C4-2B (cell line): ENCODE measurements at regions not wholly inside any gene's neighbourhood (a gene's known extent, or its start where the extent isn't known, plus 50 kb on each side); places are given as distances from the start of the nearest gene placed in this dataset.

Source experiments
- H3K27ac ChIP-seq: fragments of 450-650 bp; 2 replicates; pipeline ENCODE4 v1.5.1; 2017
- ZFX ChIP-seq: fragments of 450-650 bp; IDR thresholded peaks from 2 replicates; pipeline ENCODE4 v1.6.1; 2017
- TF ChIP-seq, protein P1 (sequence below): fragments of 450-650 bp; conservative IDR thresholded peaks from 2 replicates; pipeline ENCODE4 v1.5.1; 2017; ENCODE audit warnings: mild to moderate bottlenecking

DNA sequence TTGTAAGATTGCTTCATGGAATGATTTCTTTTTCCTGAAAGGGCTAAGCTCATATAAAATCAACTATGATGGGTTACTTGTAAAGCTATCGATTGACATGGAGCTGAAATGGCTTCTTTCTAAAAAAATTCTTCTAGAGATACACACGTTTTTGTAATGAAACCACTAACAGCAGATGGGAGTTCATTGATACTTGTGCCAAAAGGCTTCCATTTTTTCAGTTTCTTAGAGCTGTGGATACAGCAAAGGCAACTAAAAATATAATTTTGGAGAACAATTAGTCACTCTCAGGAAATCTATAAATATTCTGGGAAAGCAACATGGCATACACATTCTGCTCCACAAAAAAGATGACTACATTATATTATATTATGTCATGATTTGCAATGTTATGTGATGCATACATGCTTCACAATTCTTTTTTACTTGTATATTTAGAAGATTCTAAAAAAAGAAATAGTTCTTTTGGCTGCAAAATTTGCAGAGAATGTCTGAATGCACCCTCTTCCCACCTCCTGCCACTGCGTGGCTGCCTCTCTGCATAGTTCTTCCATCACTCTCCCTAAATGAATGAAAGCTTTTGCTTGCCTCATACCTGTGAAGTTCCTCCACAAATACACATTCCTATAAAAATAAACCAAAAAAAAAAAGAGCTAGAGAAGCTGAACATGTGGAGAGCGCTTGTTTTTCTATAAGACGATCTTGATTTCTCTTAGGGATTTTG is 802.5 kb downstream of the EFNB2 start:
- TF ChIP-seq, protein P1, sequence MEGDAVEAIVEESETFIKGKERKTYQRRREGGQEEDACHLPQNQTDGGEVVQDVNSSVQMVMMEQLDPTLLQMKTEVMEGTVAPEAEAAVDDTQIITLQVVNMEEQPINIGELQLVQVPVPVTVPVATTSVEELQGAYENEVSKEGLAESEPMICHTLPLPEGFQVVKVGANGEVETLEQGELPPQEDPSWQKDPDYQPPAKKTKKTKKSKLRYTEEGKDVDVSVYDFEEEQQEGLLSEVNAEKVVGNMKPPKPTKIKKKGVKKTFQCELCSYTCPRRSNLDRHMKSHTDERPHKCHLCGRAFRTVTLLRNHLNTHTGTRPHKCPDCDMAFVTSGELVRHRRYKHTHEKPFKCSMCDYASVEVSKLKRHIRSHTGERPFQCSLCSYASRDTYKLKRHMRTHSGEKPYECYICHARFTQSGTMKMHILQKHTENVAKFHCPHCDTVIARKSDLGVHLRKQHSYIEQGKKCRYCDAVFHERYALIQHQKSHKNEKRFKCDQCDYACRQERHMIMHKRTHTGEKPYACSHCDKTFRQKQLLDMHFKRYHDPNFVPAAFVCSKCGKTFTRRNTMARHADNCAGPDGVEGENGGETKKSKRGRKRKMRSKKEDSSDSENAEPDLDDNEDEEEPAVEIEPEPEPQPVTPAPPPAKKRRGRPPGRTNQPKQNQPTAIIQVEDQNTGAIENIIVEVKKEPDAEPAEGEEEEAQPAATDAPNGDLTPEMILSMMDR = no peak
- no peak for TF ChIP-seq ZFX
- H3K27ac ChIP-seq = no peak overlapping the region

- no peak for TF ChIP-seq ZFX
- TF ChIP-seq, protein P1 = no peak
- no peak overlapping the region for H3K27ac ChIP-seq
These were observed 809.6 kb downstream of the EFNB2 start for GRCh38 chr13:105725887-105726286.

GRCh38 chr13:105721016-105721415 is 814.4 kb downstream of the EFNB2 start:
- TF ChIP-seq, protein P1 = no peak
- TF ChIP-seq ZFX = no peak
- no peak overlapping the region; the same call in 1 of the 2 replicates for H3K27ac ChIP-seq

GRCh38 chr13:105719859-105720258 is 815.6 kb downstream of the EFNB2 start:
- TF ChIP-seq, protein P1 = no peak
- TF ChIP-seq ZFX = no peak
- no peak overlapping the region for H3K27ac ChIP-seq

DNA sequence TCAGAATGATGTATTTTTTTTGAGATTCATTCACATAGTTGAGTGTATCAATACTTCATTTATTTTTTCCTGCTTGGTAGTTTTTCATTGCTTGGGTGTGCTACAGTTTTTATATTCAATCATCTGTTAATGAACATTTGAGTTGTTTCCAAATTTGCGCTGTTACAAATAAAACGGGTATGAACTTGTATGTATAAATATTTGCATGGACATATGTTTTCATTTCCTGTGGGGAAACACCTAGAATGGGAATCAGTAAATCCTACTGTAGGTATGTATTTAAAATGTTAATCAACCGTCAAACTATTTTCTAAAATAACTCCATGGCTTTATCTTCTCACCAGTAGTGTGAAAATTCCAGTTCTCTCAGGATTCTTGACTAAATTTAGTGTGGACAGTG is 826.3 kb downstream of the EFNB2 start:
- TF ChIP-seq, protein P1 = no peak
- no peak for TF ChIP-seq ZFX
- H3K27ac ChIP-seq = no peak overlapping the region

DNA sequence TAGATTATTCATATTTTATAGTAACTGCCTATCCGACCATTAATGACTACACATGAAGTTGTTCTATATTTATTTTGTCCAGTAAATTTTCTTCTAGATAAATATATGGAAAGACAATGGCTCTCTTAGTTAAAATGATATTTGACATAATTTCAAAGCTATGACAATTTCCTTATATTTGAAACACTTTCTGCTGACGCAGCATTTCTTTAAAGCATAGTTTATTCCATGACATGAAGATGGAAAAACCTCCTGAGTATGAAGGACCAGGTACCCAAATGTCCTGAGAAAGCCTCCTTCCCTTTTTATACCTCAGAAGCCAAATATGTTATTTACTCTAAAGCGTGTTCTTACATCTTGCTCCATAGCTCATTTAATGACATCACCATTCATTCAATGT is 831.6 kb downstream of the EFNB2 start:
- TF ChIP-seq ZFX = no peak
- TF ChIP-seq, protein P1 = no peak
- H3K27ac ChIP-seq = no peak overlapping the region

DNA sequence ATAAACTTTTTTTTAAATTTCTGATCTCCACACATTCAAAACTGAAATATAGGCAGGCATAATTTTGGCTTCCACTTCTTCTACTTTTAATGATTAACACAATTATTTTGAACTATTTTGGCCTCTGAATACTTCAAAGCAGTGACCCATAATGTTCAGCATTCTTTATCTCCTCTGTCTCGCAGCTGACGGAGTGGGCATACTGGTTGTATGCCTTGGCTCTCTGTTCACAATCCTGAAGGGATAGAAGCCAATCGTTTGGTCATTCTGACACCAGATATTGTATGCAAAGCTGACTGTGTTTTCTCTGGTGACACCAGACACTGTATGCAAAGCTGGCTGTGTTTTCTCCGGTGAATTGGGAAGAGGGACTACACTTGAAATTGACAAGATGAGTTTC is 833.0 kb downstream of the EFNB2 start:
- no peak overlapping the region for H3K27ac ChIP-seq
- TF ChIP-seq ZFX = no peak
- TF ChIP-seq, protein P1 = no peak
